ENCODE measurements at regions not wholly inside any gene's neighbourhood (a gene's known extent, or its start where the extent isn't known, plus 50 kb on each side); places are given as distances from the start of the nearest gene placed in this dataset.

GRCh38 chr21:16979574-16979973, 533.3 kb upstream of the CXADR start:
- no peak for DNase-seq

DNA sequence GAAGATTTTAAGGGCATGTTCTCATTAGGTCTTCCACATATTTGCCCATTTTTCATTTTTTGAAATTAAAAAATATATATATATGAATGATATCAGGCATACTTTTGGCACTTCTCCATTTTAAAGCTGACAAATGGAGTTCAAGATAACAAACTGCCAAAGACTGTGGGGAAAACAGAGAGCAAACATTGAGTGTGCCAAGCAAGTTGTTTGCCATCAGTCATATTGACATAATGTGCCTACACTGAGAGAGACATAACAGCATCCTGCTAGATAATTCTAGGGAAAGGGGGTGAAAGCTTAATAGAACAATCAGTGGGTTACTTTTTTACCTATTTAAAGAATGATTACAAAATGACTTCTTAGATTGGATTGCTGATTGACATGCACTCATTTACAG, 529.4 kb upstream of the CXADR start:
- no peak for DNase-seq

GRCh38 chr21:16992448-16992847, 520.4 kb upstream of the CXADR start:
- no peak for DNase-seq

GRCh38 chr21:16993416-16994038, 519.3 kb upstream of the CXADR start:
- no peak for DNase-seq

GRCh38 chr21:17002594-17003257, 510.1 kb upstream of the CXADR start:
- no peak for DNase-seq

GRCh38 chr21:17003258-17003615, 509.6 kb upstream of the CXADR start:
- DNase-seq: no peak

DNA sequence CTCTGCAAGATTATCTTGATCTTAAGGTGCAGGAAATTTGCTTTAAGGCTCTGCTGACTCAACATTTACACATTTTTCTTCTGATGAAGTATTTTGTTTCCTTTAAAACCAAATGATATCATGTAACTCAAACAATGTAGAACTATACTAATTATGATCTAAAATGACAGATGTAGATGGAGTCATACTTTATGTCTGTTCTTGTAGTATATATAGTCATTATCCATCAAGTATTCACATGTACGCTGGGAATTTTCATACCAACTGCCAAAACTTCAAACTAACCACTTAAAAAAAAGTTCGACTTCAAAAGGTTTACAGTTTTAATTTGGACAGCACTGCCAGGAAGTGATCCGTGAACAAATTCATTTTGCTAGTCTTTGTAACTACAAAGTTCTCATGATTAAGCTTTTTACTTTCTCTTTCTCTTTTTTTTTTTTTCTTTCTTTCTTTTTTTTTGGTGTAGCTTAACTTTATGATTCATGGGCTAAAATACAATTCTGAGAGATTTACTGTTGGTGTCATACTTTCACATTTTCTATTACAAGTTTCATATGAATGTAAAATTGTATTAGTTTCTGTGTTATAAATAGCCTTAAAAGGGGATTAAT, 509.0 kb upstream of the CXADR start:
- DNase-seq: no peak

- DNase-seq: no peak
These were observed 480.6 kb upstream of the CXADR start for GRCh38 chr21:17032141-17032655.

DNA sequence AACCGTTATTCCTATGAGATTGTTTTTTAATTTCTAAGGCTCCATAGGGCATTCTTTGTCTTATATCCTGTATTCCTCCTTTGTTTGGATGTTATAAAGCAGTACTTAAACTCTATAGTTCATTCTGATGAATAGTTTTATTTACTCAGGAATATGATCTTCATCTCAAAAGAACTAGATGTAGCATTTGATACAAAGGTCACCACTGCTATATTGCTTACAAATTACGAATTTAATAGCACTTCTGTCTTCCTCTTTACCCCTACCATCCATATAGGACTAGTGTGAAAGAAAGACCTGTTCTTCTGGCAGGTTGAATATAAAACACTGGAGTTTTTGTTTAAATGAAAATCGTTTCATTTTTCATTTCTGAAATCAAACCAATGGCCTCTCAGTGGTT, 468.1 kb upstream of the CXADR start:
- DNase-seq: no peak

DNA sequence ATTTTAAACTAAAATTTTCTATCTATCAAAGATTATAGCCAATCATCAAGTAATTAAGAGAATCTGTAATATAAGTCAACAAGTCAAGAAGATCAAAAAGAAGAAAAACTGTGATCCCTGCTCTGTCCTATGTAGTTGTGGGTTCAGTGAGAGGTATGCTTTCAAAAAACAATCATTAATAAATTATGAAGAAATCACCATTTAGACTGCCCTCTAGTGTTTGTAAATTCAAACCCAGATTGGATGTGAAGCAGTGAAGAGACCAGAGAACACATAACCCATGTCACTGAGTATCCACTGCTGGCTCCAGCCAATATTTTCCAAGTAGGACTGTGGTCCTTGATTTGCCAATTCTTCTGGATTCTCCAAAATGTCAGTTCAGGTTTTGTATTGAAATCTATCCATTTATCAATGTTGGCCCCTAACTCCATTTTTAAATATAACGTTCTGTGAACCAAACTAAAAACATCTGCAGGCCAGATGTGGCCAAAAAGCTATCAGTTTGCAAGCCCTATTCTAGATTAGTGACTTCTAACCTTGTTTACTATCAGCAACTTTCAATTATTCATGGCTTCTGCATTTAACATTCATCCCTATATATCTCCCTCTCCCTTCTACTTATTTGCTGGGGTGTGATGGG, 467.5 kb upstream of the CXADR start:
- DNase-seq: no peak

DNA sequence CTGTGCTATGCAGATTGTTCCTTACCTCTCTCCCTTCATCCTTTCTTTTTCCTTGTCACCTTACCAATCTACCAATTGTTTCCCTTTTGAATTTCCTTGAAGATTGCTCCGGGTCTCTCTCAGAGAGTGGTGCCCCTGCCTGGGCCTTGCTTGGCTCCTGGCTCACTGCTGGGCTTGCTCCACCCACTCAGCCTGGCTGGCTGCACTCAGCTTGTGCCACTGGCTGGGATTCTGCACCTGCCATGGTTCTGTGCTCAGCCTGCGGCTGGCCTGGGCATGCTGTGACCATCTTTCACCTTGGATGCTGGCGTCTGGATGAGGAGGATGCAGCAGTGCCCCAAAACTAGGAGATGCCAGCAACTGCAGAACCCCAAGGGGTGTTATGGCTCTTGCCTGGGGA, 463.9 kb upstream of the CXADR start:
- DNase-seq: no peak

DNA sequence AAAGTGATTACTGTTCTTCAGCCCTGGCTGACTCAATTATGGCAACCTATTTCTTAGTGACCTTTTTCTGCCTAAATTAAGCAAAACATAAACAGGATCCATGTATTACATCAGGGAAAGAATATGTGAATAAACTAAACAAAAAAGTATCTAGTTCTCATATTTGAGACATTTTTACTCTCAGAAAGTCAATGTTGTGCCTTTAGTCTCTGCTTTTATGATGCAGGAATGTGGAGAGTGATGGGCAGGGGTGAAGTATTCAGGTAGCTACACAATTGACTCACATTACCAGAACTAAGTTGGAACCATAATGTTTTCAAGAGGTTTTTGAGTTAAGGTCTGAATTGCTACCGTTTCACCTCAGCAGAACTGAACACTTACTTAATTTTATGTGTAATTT, 462.7 kb upstream of the CXADR start:
- DNase-seq: no peak

DNA sequence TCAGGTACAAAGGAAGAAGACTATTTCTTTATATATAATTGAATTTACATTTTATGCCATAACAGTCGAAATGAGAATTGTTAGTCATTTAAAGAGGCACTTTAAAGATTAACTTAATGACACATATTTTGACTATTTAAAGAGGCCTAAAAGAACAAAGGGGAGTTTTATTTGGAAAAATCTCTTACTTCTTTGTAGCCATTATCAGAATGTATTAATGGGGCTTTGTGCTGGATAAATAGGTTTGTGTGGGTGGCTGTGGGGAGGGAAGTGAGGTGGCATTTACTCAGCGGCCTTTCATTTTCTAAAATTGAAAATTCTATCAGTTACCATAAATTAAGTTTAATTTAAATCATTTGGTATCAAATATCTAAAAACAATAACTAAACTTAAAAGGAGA, 462.2 kb upstream of the CXADR start:
- no peak for DNase-seq

GRCh38 chr21:17051054-17051453, 461.8 kb upstream of the CXADR start:
- DNase-seq: no peak

GRCh38 chr21:17053321-17053720, 459.5 kb upstream of the CXADR start:
- no peak for DNase-seq

DNA sequence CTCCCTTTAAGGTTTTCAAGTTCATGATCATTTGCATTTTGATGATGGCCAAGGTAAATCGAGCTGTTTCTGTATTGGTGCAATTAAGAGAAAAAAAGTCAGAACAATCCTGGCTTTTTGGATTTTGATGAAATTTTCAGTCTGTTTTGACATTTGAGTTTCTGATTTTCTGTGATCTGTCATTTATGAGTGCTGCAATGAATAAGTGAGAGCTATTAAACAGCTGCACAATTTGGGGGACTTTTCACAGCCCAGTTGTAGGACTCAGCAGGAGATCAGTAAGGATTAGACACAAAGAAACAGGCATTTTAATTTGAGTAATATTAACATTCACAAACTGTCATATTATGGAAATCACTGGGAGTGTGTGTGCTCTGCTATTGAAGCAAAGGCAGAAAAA, 452.9 kb upstream of the CXADR start:
- DNase-seq: no peak

GRCh38 chr21:17066006-17066405, 446.8 kb upstream of the CXADR start:
- DNase-seq: no peak

DNA sequence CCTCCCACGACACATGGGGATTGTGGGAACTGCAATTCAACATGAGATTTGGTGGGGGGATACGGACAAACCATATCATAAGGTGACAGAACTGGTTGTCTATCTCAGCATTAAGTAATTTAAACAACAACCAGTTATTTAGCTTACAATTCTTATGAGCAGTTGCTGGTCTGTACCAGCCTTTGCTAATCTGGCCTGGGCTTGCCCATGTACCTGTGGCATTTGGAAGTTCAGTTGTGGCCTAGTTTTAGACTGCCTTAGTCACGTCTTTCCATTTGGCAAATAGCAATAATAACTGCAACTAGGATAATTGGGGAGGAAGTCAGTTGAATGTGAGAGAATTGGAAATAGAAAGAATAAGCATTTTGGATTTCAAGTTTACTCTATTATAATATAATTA, 441.8 kb upstream of the CXADR start:
- DNase-seq: no peak

GRCh38 chr21:17081193-17081592, 431.6 kb upstream of the CXADR start:
- no peak for DNase-seq

- DNase-seq: no peak
These were observed 429.9 kb upstream of the CXADR start for GRCh38 chr21:17082843-17083483.

GRCh38 chr21:17085707-17086106, 427.1 kb upstream of the CXADR start:
- DNase-seq: no peak

GRCh38 chr21:17088500-17088899, 424.3 kb upstream of the CXADR start:
- no peak for DNase-seq

DNA sequence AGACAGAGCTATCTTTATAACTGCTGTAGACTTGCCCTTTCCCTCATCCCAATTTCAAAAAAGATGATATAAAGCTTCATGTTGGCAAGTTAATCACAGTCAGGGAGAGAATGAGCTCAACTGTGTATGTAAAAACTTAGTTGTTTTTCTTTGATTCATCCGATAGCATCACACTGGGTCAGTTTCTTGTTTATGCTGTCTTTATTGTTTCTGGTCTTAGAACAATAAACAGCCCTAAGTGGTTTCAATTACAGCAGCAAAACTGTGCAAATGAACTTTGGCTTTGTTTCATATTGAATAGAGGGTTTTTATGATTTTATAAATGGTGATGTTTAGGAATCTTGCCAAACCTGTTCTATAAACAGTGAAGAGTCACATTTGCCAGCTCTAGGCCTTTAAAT, 423.8 kb upstream of the CXADR start:
- DNase-seq: no peak

- no peak for DNase-seq
These were observed 411.1 kb upstream of the CXADR start for GRCh38 chr21:17101696-17102095.
